Stimulated activated CD4-positive, alpha-beta T cell treated with anti-CD3 and anti-CD28 coated beads, Interleukin-4, amount 100 ng/mL, for 48 hours (primary cell): ENCODE measurements at regions not wholly inside any gene's neighbourhood (a gene's known extent, or its start where the extent isn't known, plus 50 kb on each side); places are given as distances from the start of the nearest gene placed in this dataset.
"Not testable (repeated sequence)": the region's sequence is repeated elsewhere in the genome, so short reads cannot be mapped to it uniquely, and the experiment has no call there.

Experiments used
- DNase-seq, 2 donors: peaks; one replicate each; pipeline ENCODE4 v3.0.0-alpha.2; 2020; ENCODE audit warnings: low read depth in 2 of 2

GRCh38 chr17:63173903-63174302 lies 207.9 kb downstream of the TANC2 start:
- no peak for DNase-seq

DNA sequence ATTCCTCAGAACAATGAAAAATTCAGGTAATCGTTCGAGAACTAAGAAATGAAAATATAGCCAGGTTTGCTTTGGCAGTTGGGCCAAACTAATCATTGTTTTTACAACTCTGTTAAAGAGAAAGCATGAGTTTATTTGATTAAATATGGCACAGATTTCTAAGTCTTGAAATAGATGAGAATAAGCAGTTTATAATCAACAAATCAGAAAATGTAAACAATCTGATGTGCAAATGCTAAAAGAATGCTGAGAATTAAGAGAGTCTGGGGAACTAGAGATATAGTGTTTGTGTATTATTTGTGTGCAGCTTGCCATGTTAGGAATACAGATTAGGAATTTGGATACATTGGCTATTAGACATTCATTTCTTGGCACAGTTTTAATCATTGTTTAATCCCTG lies 212.5 kb downstream of the TANC2 start:
- no peak for DNase-seq

DNA sequence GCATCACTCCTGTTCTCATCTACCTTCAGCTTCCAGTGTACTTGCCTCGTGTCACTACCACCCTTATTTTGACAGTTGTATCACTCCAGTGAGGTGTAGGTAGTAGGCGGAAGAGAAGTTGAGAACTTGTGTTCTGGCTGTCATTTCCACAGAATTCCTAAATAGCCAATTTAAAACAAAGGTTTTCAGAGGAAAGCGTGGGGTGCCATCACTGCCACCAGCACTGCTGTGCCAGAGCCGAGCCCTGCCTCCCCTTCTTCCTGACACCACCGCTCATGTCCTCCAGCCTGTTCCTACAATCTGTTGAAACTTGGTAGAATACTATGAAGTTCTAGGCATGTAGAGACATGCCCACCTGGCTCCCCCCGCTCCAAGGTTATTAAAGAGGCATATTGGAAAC lies 215.8 kb downstream of the TANC2 start:
- no peak for DNase-seq

DNA sequence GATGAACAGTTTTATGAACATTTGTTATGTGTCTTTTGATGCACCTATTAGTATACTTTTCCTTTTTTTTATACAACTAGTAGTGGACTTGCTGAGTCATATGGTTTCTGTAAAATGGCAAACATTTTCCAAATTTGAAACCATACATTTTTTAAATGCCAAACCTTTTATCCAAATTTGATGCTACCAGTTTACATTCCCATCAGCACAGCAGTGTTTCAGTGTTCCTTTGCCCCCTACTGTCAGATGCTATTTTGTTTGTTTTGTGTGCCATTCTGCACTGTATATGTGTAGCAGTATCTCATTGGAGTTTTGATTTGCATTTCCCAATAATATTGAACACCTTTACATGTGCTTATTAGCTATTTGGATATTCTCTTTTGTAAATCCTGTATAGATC lies 219.4 kb downstream of the TANC2 start:
- DNase-seq = no peak

- DNase-seq = no peak
These were observed 223.0 kb downstream of the TANC2 start for GRCh38 chr17:63189082-63189481.

- DNase-seq = no peak
These were observed 223.9 kb downstream of the TANC2 start for GRCh38 chr17:63189930-63190329.

- DNase-seq = no peak
These were observed 224.9 kb downstream of the TANC2 start for GRCh38 chr17:63190821-63191370.

GRCh38 chr17:63191610-63192009 lies 225.6 kb downstream of the TANC2 start:
- no peak for DNase-seq

- DNase-seq = no peak
These were observed 227.8 kb downstream of the TANC2 start for GRCh38 chr17:63193827-63194226.

DNA sequence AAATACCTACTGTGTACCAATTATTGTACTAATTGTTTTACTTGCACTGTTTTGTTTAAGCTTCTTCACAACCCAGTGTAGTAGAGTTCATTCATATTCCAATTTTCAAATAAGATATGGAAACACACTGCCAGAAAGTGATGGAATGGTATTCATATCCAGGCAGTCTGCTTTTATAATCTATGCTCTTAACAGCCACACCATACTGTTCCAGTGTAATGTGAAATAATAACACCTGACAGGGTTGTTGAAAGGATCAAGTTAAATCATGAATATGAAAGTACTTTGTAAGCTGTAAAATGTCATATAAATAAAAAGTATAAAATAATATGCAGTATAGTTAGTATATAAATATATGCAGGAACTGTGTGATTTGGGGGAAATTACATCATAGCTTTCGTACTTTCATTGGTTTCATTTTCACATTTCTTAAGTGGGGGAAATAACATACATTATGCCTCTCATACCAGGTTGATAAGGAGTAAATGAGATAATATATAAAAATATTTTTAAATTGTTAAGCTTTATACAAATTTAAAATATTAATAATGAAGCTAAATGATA lies 230.8 kb downstream of the TANC2 start:
- DNase-seq = no peak

DNA sequence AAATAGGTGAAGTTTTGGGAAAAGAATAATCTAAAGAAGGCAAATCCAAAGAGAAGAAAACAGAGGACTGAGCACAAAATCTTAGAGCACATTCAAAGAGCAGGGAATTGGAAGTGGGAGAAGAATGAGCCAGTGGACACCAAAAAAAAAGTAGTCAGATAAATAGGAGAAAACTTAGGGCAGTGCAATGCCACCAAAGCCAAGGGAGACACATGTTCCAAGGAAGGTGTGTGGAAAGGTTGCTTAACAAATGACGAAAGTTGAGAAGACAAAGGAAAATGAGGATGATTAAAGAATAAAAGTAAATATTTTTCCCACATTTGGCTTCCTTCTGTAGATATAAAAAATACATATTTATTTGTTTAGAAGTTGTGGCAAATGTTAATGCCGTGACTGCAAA lies 237.6 kb downstream of the TANC2 start:
- no peak for DNase-seq

DNA sequence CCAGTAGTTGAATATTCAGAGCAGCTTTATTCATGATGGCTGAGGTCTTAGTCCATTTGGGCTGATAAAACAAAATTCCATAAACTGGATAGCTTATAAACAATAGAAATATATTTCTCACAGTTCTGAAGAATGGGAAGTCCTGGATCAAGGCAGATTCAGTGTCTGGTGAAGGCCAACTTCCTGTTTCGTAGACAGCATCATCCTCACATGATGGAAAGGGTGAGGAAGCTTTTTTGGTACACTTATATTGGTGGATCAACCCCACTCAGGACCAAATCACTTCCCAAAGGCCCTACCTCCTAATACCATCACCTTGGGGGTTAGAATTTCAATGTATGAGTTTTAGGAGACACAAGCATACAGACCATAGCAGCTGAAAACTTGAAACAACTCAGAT lies 224.2 kb downstream of the CYB561 start:
- DNase-seq = no peak

DNA sequence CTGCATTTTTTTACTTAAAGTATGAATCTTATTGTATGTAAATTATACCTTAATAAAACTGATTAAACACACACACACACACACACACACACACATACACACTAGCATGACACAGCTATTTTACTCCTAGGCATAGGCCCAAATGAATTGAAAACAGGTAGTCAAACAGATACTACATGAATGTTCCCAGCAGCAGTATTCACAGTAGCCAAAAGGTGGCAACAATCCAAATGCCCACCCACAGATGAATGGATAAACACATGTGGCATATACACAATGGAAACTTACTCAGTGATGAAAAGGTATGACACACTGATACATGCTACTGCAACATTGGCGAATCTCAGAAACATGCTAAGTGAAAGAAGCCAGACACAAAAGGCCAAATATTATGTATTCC lies 223.5 kb downstream of the CYB561 start:
- peak; percentile 4 to 19 for DNase-seq

DNA sequence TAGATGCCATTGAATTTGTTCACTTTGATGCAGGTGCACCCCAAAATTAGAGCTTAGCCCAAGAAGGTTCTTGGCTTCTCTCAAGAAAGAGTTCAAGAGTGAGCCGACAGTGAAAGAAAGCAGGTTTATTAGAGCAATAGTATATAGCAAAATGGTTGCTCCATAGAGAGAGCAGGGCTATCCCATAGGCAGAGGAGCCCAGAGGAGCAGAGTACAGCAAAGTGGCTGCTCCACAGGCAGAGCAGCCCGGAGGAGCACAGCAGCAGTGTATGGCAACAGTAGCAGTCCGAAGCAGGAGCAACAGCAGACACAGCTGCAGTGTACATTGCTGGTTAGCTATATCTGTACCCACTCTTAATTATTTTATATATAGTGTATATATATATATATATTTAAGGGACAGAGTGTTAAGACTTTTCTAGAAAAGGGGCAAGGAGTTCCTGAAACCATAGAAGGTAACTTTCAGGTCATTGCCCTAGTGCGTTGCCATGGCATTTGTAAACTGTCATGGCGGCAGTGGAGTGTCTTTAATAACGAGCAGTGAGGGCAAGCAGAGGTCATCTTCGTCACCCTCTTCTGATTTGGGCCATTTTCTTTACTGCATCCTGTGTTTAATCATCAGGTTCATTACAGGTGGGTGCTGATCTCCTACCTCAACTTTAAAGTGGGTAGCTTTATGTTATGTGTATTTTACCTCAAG lies 222.7 kb downstream of the CYB561 start:
- no peak for DNase-seq

- DNase-seq = no peak
These were observed 221.5 kb downstream of the CYB561 start for GRCh38 chr17:63224644-63225043.

DNA sequence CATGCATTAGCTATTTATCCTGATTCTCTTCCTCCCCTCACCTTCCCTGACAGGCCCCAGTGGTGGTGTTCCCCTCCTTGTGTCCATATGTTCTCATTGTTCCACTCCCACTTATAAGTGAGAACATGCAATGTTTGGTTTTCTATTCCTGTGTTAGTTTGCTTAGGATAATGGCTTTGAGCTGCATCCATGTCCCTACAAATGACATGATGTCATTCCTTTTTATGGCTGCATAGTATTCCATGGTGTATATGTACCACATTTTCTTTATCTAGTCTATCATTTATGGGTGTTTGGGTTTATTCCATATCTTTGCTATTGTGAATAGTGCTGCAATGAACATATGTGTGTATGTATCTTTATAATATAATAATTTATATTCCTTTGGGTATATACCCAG lies 219.4 kb downstream of the CYB561 start:
- not testable (repeated sequence) for DNase-seq

- not testable (repeated sequence) for DNase-seq
These were observed 215.0 kb downstream of the CYB561 start for GRCh38 chr17:63231015-63231620.

GRCh38 chr17:63232565-63233310 lies 213.4 kb downstream of the CYB561 start:
- no peak for DNase-seq

DNA sequence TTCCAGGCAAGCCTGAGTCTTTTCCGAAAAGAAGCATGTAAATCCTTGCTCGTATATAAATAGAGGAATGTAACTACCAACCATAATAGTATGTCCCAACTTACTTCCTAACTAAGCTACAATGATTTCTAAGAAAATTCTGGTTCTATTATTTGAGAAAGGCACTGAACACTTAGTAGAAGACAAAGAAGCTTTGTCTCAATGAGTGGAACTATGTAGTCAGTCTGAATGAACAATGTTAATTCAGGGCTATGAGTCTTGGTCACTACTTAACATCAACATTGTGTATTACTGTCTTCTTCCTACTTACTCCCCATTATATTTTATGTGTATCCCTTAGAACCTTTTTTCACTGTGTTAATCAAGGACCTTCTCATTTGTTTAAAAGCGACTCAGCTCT lies 206.0 kb downstream of the CYB561 start:
- no peak for DNase-seq

GRCh38 chr17:63246344-63246743 lies 199.8 kb downstream of the CYB561 start:
- no peak for DNase-seq

GRCh38 chr17:63247706-63248105 lies 198.4 kb downstream of the CYB561 start:
- no peak for DNase-seq

DNA sequence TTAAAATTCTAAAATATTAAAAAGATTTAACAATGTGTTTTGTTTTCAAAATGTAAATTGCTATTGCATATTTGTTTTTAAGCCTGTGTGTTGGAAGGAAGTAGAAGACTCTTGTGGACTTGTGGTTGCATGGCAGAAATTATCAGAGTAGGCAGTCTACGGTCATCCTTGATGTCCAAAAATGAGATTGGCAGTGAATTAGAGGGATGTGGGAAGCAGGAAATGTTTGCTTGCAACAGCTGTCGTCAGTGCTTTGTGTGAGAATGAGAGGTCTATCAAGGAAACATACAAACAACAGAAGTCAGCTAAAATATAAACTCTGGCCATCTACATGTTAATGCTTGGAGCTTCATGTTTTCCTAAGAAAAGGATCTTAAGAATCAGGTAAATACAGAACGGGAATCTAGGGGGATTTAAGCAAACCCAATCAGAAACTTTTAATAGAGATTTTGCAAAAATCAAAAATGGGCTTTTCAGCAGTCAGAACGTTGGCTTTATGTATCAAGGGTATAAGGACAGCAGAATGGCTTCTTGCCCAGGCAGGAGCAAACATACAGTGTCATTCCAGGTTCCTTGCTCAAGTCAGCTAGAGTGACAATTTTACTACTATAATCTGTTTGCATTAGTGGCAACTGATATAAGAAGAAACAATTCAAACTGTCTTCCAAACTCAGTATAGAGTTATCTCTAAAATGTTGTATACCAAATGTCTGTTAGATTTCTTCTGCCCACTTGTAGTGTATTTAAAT lies 196.7 kb downstream of the CYB561 start:
- no peak for DNase-seq
